SK-N-SH treated with all-trans-retinoic acid at 6 μM for 48 hours (cell line): ENCODE measurements at regions not wholly inside any gene's neighbourhood (a gene's known extent, or its start where the extent isn't known, plus 50 kb on each side); places are given as distances from the start of the nearest gene placed in this dataset.
"Not testable (repeated sequence)": the region's sequence is repeated elsewhere in the genome, so short reads cannot be mapped to it uniquely, and the experiment has no call there.

ENCODE experiments used
- ATAC-seq: fragments of 200-7000 bp; cut with Tn5 transposase; 3 replicates; pipeline ENCODE4 v1.9.1; 2020; ENCODE audit warnings: mild to moderate bottlenecking, moderate library complexity
- BACH2 ChIP-seq: fragments of 250-450 bp; sonication (Bioruptor Pico); IDR thresholded peaks from 2 replicates; pipeline ENCODE4 v1.9.0; 2021; ENCODE audit warnings: mild to moderate bottlenecking, borderline replicate concordance
- ESRRG ChIP-seq: fragments of 250-450 bp; sonication (Bioruptor Pico); IDR thresholded peaks from 2 replicates; pipeline ENCODE4 v1.6.1; 2021; ENCODE audit warnings: mild to moderate bottlenecking
- GLIS3 ChIP-seq: fragments of 250-450 bp; sonication (Bioruptor Pico); IDR thresholded peaks from 2 replicates; pipeline ENCODE4 v1.5.0; 2020; ENCODE audit warnings: mild to moderate bottlenecking, moderate library complexity
- OSR1 ChIP-seq: fragments of 250-450 bp; sonication (Bioruptor Pico); IDR thresholded peaks from 2 replicates; pipeline ENCODE4 v1.8.0; 2022; ENCODE audit warnings: moderate library complexity, mild to moderate bottlenecking, inconsistent platforms
- PPARA ChIP-seq: fragments of 250-450 bp; sonication (Bioruptor Pico); IDR thresholded peaks from 2 replicates; pipeline ENCODE4 v1.5.0; 2020; ENCODE audit warnings: mild to moderate bottlenecking, borderline replicate concordance
- SNAI2 ChIP-seq: fragments of 250-450 bp; sonication (Bioruptor Pico); IDR thresholded peaks from 2 replicates; pipeline ENCODE4 v1.5.0; 2020; ENCODE audit warnings: mild to moderate bottlenecking, moderate library complexity
- TCF4 ChIP-seq: fragments of 250-450 bp; sonication (Bioruptor Pico); IDR thresholded peaks from 2 replicates; pipeline ENCODE4 v1.8.0; 2021; ENCODE audit warnings: mild to moderate bottlenecking, moderate library complexity, borderline replicate concordance
- TOX ChIP-seq: fragments of 250-450 bp; sonication (Bioruptor Pico); IDR thresholded peaks from 2 replicates; pipeline ENCODE4 v1.8.0; 2021; ENCODE audit warnings: mild to moderate bottlenecking, moderate library complexity, borderline replicate concordance
- ZFP3 ChIP-seq: fragments of 250-450 bp; sonication (Bioruptor Pico); IDR thresholded peaks from 2 replicates; pipeline ENCODE4 v1.5.0; 2020; ENCODE audit warnings: mild to moderate bottlenecking, moderate library complexity
- ZFP30 ChIP-seq: fragments of 450-650 bp; formaldehyde crosslinking; IDR thresholded peaks from 2 replicates; pipeline ENCODE4 v1.5.0; 2022; ENCODE audit warnings: mild to moderate bottlenecking, moderate library complexity
- ZNF565 ChIP-seq: fragments of 450-650 bp; formaldehyde crosslinking; conservative IDR thresholded peaks from 2 replicates; pipeline ENCODE4 v1.5.0; 2020; ENCODE audit warnings: low read depth, mild to moderate bottlenecking, moderate library complexity
- ZNF70 ChIP-seq: fragments of 450-650 bp; formaldehyde crosslinking; IDR thresholded peaks from 2 replicates; pipeline ENCODE4 v1.5.0; 2020; ENCODE audit warnings: mild to moderate bottlenecking, moderate library complexity
- ZNF8 ChIP-seq: fragments of 450-650 bp; formaldehyde crosslinking; IDR thresholded peaks from 2 replicates; pipeline ENCODE4 v1.5.0; 2020; ENCODE audit warnings: mild to moderate bottlenecking, moderate library complexity
- TF ChIP-seq, protein P1 (sequence below): fragments of 250-450 bp; sonication (Bioruptor Pico); IDR thresholded peaks from 2 replicates; pipeline ENCODE4 v1.8.0; 2021; ENCODE audit warnings: low read depth, mild to moderate bottlenecking, moderate library complexity, borderline replicate concordance
- TF ChIP-seq, protein P2 (sequence below): fragments of 250-450 bp; sonication (Bioruptor Pico); IDR thresholded peaks from 2 replicates; pipeline ENCODE4 v1.5.0; 2020; ENCODE audit warnings: mild to moderate bottlenecking, moderate library complexity
- TF ChIP-seq, protein P3 (sequence below): fragments of 250-450 bp; sonication (Bioruptor Pico); IDR thresholded peaks from 2 replicates; pipeline ENCODE4 v1.8.0; 2020; ENCODE audit warnings: mild to moderate bottlenecking, moderate library complexity, borderline replicate concordance
- TF ChIP-seq, protein P4 (sequence below): fragments of 250-450 bp; sonication (Bioruptor Pico); IDR thresholded peaks from 2 replicates; pipeline ENCODE4 v1.5.1; 2021; ENCODE audit warnings: mild to moderate bottlenecking, moderate library complexity

DNA sequence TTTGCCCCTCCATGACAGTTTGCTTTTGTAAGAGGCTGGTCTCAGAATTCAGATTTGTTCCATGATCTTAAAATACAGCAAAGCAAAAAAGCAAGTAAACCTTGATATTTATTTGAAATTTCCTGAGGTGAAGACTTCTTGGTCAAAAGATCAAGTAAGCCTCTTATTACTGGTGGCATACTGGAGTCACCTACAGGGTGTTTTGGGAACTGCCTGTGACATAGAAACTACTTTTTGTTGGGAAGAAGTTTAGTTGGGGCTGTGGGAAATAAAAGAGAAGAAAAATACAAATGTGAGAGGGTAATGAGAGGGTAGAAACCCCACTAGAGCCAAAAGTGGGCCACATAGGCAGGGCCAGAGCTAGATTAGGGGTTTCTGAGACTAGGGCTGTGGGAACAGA is 217.9 kb downstream of the OTUD1 start:
- no peak for ATAC-seq
- TF ChIP-seq, protein P1, sequence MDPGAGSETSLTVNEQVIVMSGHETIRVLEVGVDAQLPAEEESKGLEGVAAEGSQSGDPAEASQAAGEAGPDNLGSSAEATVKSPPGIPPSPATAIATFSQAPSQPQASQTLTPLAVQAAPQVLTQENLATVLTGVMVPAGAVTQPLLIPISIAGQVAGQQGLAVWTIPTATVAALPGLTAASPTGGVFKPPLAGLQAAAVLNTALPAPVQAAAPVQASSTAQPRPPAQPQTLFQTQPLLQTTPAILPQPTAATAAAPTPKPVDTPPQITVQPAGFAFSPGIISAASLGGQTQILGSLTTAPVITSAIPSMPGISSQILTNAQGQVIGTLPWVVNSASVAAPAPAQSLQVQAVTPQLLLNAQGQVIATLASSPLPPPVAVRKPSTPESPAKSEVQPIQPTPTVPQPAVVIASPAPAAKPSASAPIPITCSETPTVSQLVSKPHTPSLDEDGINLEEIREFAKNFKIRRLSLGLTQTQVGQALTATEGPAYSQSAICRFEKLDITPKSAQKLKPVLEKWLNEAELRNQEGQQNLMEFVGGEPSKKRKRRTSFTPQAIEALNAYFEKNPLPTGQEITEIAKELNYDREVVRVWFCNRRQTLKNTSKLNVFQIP (CRISPR knock-in tag): no peak
- TF ChIP-seq ZNF565: no peak
- no peak for TF ChIP-seq TOX
- no peak for TF ChIP-seq GLIS3
- TF ChIP-seq OSR1 (CRISPR knock-in tag): no peak
- TF ChIP-seq PPARA: no peak
- no peak for TF ChIP-seq SNAI2
- no peak for TF ChIP-seq ZNF70 (CRISPR knock-in tag)
- TF ChIP-seq ZNF8 (CRISPR knock-in tag): no peak
- TF ChIP-seq, protein P2, sequence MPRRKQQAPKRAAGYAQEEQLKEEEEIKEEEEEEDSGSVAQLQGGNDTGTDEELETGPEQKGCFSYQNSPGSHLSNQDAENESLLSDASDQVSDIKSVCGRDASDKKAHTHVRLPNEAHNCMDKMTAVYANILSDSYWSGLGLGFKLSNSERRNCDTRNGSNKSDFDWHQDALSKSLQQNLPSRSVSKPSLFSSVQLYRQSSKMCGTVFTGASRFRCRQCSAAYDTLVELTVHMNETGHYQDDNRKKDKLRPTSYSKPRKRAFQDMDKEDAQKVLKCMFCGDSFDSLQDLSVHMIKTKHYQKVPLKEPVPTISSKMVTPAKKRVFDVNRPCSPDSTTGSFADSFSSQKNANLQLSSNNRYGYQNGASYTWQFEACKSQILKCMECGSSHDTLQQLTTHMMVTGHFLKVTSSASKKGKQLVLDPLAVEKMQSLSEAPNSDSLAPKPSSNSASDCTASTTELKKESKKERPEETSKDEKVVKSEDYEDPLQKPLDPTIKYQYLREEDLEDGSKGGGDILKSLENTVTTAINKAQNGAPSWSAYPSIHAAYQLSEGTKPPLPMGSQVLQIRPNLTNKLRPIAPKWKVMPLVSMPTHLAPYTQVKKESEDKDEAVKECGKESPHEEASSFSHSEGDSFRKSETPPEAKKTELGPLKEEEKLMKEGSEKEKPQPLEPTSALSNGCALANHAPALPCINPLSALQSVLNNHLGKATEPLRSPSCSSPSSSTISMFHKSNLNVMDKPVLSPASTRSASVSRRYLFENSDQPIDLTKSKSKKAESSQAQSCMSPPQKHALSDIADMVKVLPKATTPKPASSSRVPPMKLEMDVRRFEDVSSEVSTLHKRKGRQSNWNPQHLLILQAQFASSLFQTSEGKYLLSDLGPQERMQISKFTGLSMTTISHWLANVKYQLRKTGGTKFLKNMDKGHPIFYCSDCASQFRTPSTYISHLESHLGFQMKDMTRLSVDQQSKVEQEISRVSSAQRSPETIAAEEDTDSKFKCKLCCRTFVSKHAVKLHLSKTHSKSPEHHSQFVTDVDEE (CRISPR knock-in tag): no peak
- no peak for TF ChIP-seq ZFP3

- no peak for TF ChIP-seq ZNF565
- TF ChIP-seq TOX: no peak
- TF ChIP-seq, all 23 proteins: peak for 0
- ATAC-seq: no peak
Observed at GRCh38 chr10:23657677-23658076, 218.8 kb downstream of the OTUD1 start.

- ATAC-seq: not testable (repeated sequence)
Observed at GRCh38 chr10:23671866-23672265, 233.0 kb downstream of the OTUD1 start.

DNA sequence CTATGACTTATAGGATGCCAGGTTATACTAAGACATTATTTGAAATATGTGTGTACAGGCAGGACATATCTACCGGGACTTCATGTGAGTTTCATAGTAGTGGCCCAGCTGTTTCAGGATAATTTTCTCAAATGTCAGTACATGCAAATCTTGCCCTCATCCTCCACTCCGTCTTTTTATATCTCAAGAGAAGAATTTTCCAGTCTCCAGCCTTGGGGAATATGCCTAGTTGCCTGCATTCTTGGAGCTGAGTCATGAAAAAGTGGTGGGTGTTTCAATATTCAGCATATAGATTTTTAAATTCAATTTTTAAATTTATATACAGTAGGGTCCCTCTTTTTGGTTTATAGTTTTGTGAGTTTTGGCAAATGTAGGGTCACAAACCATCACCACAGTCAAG is 236.7 kb downstream of the OTUD1 start:
- ATAC-seq: no peak
- TF ChIP-seq ZFP30 (CRISPR knock-in tag): no peak
- TF ChIP-seq, protein P3, sequence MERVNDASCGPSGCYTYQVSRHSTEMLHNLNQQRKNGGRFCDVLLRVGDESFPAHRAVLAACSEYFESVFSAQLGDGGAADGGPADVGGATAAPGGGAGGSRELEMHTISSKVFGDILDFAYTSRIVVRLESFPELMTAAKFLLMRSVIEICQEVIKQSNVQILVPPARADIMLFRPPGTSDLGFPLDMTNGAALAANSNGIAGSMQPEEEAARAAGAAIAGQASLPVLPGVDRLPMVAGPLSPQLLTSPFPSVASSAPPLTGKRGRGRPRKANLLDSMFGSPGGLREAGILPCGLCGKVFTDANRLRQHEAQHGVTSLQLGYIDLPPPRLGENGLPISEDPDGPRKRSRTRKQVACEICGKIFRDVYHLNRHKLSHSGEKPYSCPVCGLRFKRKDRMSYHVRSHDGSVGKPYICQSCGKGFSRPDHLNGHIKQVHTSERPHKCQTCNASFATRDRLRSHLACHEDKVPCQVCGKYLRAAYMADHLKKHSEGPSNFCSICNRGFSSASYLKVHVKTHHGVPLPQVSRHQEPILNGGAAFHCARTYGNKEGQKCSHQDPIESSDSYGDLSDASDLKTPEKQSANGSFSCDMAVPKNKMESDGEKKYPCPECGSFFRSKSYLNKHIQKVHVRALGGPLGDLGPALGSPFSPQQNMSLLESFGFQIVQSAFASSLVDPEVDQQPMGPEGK (CRISPR knock-in tag): no peak
- no peak for TF ChIP-seq ESRRG (CRISPR knock-in tag)
- no peak for TF ChIP-seq ZNF565

GRCh38 chr10:23676296-23676695 is 237.4 kb downstream of the OTUD1 start:
- TF ChIP-seq, protein P4, sequence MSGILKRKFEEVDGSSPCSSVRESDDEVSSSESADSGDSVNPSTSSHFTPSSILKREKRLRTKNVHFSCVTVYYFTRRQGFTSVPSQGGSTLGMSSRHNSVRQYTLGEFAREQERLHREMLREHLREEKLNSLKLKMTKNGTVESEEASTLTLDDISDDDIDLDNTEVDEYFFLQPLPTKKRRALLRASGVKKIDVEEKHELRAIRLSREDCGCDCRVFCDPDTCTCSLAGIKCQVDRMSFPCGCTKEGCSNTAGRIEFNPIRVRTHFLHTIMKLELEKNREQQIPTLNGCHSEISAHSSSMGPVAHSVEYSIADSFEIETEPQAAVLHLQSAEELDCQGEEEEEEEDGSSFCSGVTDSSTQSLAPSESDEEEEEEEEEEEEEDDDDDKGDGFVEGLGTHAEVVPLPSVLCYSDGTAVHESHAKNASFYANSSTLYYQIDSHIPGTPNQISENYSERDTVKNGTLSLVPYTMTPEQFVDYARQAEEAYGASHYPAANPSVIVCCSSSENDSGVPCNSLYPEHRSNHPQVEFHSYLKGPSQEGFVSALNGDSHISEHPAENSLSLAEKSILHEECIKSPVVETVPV (CRISPR knock-in tag): no peak
- TF ChIP-seq TCF4 (no peak), BACH2 (CRISPR knock-in tag) (no peak), OSR1 (CRISPR knock-in tag) (no peak), ZFP3 (no peak)
- TF ChIP-seq, protein P3 (CRISPR knock-in tag): no peak
- ATAC-seq: no peak
